ENCODE measurements at regions not wholly inside any gene's neighbourhood (a gene's known extent, or its start where the extent isn't known, plus 50 kb on each side); places are given as distances from the start of the nearest gene placed in this dataset.
"Not testable (repeated sequence)": the region's sequence is repeated elsewhere in the genome, so short reads cannot be mapped to it uniquely, and the experiment has no call there.

GRCh38 chr13:107916902-107917301, 298.4 kb downstream of the LIG4 start:
- DNase-seq (ENCODE audit: low read depth, low spot score), result not testable (repeated sequence)

GRCh38 chr13:107912745-107913144, 302.6 kb downstream of the LIG4 start:
- no peak for DNase-seq (ENCODE audit: low read depth, low spot score)

DNA sequence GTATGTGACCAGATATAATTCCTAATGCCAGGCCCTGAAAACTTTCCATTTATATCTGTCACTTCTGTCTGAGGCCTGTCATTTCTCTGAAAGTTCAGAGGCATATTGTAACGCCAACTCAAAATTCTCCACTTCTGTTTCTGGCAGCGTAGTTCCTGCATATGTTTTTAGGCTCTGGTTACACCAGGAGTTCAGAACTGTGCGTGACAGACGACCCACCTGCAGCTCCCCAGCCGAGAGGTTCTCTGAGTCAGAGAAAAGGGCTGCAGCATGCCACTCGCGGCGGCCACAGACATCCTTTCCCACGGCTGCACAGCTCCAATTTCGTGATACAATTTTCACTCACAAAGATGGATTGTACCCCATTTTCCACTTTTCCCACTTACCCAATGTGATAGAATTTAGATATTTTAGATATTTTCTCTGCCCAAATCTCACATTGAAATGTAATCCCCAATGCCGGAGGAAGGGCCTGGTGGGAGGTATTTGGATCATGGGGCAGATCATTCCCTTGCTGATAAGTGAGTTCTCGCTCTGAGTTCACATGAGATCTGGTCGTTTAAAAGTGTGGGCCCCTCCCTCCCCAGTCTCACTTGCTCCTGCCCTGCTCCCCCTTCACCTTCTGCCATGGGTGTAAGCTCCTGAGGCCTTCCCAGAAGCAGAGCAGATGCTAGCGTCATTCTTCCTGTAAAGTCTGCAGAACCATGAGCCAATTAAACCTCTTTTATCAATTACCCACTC, 308.1 kb downstream of the LIG4 start:
- peak; percentile 44 for DNase-seq (ENCODE audit: low read depth, low spot score)

DNA sequence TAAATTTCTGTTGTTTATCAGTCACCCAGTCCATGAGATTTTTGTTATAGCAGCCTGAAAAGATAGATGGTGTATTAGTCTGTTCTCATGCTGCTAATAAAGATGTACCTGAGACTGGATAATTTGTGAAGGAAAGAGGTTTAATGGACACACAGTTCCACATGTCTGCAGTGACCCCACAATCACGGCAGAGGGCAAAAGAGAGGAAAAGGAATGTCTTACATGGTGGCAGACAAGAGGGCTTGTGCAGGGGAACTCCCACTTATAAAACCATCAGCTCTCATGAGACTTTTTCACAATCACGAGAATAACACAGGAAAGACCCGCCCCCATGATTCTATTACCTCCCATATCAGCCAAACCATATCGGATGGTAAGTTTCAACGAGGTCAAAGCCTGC, 309.2 kb downstream of the LIG4 start:
- no peak for DNase-seq (ENCODE audit: low read depth, low spot score)

- DNase-seq (ENCODE audit: low read depth, low spot score), result no peak
Observed at GRCh38 chr13:107901996-107902562, 313.3 kb downstream of the LIG4 start.

DNA sequence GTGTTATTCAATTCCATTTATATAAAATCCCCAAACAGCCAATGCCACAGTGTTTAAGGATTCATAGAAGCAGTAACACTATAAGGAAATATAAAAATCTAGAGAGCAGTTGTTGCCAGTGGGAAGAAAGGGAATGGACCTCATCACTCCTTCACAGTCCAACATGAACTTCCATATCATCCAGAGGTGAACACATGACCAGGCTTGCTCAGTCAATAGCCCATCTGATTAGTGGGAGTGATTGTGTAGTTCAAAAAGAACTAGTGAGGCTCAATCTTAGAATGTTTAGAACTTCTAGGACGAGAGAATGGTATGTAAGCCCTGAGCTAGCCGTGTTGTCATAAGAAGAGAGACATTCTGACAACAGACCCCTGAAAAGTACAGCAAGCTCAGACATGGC, 314.1 kb downstream of the LIG4 start:
- DNase-seq (ENCODE audit: low read depth, low spot score), result no peak

GRCh38 chr13:107900775-107901174, 314.6 kb downstream of the LIG4 start:
- DNase-seq (ENCODE audit: low read depth, low spot score), result peak; percentile 34

- DNase-seq (ENCODE audit: low read depth, low spot score), result no peak
Observed at GRCh38 chr13:107886118-107886517, 329.2 kb downstream of the LIG4 start.

- DNase-seq (ENCODE audit: low read depth, low spot score), result no peak
Observed at GRCh38 chr13:107884564-107884963, 330.8 kb downstream of the LIG4 start.

DNA sequence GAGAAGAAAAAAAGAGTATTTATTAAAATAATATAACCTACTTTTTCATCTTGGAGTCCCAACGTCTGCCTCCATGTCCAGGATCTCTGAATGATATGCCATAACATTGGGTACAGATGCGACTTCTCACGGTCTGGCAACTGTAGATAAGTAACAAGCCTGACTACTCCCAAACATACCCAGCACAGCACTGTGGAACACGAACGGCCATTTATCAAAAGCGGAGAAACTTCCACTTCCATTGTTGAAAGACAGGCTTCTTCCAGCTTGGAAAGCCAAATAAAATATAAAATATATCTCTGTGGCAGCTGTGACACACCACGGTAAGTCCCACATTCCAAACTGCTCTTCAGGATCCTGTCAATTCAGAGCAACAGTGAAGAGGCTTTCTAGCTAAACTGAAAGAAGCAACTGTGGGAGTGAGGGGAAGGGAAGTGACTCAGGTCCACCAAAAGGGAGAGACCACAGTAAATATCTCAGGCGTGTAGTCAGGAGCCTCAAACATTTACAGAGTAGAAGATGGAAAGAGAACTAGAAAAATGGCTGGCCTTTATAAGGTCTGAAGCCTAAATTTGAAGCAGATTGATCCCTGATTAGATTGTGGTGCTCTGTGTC, 331.7 kb downstream of the LIG4 start:
- DNase-seq (ENCODE audit: low read depth, low spot score), result peak; percentile 70

DNA sequence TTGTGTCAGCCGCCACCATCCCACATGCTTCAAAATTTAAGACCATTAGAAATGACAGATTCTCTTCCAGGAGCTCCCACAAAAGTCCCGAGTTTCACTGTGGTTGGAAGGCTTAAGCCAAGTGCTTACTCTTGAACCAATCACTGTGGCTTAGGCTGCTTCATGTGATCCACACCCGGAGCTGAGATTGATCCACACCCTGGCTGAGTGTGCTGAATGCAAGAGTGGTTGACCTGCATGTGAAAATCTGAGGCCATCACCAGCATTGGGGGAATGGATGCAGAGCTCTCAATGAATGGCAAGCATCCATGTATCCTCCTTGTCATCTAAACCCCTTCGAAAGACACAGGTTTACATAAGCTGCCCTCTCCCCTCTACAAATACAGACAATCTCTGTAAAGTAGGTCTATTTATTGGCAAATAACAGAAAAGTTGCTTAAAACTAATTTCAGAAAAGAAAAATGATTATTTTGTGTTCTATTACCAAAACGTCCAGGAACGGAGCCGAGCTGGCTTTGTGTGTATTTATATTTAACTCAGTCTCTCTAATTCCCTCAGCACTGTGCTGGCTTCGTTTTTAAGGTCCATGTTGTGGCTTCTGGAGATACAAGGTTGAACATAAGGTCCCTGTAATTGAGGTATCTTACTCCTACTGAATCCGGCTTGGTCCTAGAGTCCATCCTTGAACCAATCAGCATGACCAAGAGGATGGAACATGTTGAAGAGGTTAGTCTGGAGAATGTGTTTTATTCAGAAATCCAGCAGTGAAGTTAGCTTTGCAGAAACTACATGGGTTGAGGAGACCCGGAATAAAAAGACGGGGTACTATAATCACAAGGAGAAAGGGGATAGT, 332.4 kb downstream of the LIG4 start:
- no peak for DNase-seq (ENCODE audit: low read depth, low spot score)

GRCh38 chr13:107881362-107881761, 334.0 kb downstream of the LIG4 start:
- no peak for DNase-seq (ENCODE audit: low read depth, low spot score)

DNA sequence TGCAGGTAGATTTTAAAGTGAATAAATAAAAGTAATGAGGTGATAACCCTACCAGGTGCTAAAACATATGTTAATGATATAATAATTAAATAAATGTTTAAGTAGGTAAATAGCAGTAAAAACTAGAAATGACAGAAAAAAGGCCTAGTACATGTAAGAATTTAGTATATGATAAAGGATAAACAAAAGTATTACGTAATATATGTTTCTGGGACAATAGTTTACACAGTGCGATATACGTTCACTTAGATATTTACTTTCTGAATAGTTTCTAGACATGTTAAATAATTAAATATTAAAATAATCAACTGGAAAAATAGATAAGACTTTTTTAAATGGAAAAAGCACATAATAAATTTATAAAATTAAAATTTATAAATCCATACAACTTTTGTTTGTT, 340.9 kb downstream of the LIG4 start:
- DNase-seq (ENCODE audit: low read depth, low spot score), result no peak

DNA sequence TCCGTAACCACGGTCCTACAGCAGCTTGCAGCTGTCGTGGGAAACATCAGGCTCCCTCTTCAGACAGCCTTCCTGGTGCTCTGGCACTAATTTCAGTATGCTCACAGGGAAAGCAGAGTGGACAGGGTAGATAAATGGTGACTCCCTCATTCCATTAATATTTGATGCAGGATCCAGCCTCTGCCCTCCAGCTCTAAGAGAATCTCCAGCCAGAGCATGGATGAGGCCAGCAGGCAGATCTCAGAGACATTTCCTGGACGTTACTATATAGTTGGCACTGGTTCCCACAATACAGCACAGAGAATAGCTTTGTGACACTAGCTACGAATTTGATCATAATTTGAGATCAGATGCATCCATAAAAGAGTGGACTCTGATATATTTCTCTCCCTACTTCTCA, 341.4 kb downstream of the LIG4 start:
- no peak for DNase-seq (ENCODE audit: low read depth, low spot score)

- no peak for DNase-seq (ENCODE audit: low read depth, low spot score)
Observed at GRCh38 chr13:107870400-107870799, 344.9 kb downstream of the LIG4 start.

GRCh38 chr13:107867701-107868661, 347.4 kb downstream of the LIG4 start:
- peak; percentile 81 for DNase-seq (ENCODE audit: low read depth, low spot score)

DNA sequence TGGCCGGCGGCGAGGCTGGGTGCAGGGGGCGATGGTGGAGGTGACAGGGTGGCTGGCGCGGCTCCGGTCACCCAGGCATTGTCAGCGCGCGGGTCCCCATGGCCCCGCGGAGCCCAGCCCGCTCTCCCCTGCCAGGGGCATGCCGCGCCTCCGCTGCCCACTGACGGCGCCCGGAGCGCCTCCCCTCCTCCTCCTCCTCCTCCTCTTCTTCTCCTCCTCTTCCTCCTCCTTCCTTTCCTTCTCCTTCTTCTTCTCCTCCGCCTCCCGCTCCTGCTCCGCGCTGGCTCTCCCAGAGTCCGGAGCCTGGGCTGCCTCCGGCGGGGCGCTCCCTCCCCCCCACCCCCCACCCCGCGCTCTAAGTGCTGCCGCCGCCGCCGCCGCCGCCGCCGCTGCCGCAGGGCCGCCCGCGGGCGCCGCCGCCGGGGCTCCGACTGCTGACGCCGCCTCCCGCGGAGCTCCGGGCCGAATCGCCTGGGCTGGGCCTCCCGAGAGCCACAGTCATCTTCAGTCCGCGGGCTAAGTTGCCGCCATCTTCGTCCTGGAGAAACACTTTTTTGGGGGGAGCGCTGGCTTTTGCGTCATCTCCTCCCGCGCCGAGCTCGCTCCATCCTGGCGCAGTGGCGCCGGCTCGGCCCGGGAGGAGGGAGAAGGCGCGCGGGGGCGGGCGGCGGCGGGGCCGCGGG, 348.3 kb downstream of the LIG4 start:
- peak; percentile 82 for DNase-seq (ENCODE audit: low read depth, low spot score)

GRCh38 chr13:107866032-107866940, 349.1 kb downstream of the LIG4 start:
- peak; percentile 80 for DNase-seq (ENCODE audit: low read depth, low spot score)

GRCh38 chr13:107865643-107866031, 349.7 kb downstream of the LIG4 start:
- DNase-seq (ENCODE audit: low read depth, low spot score), result no peak

DNA sequence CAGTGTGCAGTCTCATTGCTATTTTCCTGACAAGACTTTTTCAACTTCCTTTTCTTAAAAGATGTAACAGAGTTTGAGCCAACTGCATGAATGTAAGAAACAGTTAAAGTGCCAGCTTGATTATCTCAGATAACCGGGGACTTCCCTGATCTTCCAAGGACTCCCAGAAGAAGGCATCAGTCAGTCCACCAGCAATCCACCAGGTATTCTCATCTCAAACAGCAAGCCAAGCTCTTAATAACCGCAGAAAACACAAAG, 350.1 kb downstream of the LIG4 start:
- DNase-seq (ENCODE audit: low read depth, low spot score), result no peak
